Right atrium auricular region (tissue), 2 donors: ENCODE measurements at regions not wholly inside any gene's neighbourhood (a gene's known extent, or its start where the extent isn't known, plus 50 kb on each side); places are given as distances from the start of the nearest gene placed in this dataset.

Experiments used
- DNase-seq: peaks from one replicate; pipeline ENCODE4 v3.0.0-alpha.2; 2019; ENCODE audit warnings: low spot score
- H3K27ac ChIP-seq, 2 donors: fragments of 200-600 bp; sonication (generic); 1 replicate in 1 of 2; 2 replicates in 1 of 2; pipeline ENCODE4 v1.5.1; 2016 to 2019
- H3K27me3 ChIP-seq, 2 donors: fragments of 200-600 bp; sonication (generic); one replicate each; pipeline versions ENCODE4 v1.5.1 to v1.6.0; 2017 to 2019
- H3K36me3 ChIP-seq: fragments of 200-600 bp; sonication (generic); one replicate; pipeline ENCODE4 v1.5.1; 2016
- H3K4me1 ChIP-seq, 2 donors: fragments of 200-600 bp; sonication (generic); one replicate each; pipeline versions ENCODE4 v1.5.1 to v1.6.0; 2017 to 2019
- H3K4me3 ChIP-seq, 2 donors: fragments of 200-600 bp; sonication (generic); 1 replicate in 1 of 2; 2 replicates in 1 of 2; pipeline ENCODE4 v1.5.1; 2017 to 2019; ENCODE audit warnings: mild to moderate bottlenecking in 1 of 2, moderate library complexity in 1 of 2
- H3K9me3 ChIP-seq, 2 donors: fragments of 200-600 bp; sonication (generic); one replicate each; pipeline ENCODE4 v1.5.1; 2019
- TF ChIP-seq, protein P1 (sequence below), 2 donors: fragments of 200-600 bp; sonication (generic); IDR thresholded peaks; one replicate each; pipeline ENCODE4 v1.5.1; 2019; ENCODE audit warnings: antibody characterized with exemption in 2 of 2

DNA sequence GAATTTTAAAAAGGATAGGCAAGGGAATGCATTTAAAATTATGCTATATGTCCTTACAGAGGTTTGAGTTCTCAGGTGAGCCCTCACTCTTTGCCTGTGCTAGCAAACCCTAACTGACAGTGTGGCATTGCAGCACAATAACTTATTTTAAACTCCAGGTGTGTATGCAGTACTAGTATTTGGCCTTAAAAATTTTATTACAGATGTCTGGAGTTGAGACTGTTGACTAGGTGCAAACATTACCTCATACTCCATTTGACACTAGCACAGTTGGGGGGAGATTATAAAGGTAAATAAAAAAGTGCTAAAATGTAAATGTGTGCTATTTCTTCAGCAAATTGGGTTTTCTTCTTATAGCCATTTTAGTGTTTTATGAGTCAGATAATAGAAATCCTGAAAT is 407.7 kb downstream of the SH3GL2 start:
- TF ChIP-seq, protein P1, sequence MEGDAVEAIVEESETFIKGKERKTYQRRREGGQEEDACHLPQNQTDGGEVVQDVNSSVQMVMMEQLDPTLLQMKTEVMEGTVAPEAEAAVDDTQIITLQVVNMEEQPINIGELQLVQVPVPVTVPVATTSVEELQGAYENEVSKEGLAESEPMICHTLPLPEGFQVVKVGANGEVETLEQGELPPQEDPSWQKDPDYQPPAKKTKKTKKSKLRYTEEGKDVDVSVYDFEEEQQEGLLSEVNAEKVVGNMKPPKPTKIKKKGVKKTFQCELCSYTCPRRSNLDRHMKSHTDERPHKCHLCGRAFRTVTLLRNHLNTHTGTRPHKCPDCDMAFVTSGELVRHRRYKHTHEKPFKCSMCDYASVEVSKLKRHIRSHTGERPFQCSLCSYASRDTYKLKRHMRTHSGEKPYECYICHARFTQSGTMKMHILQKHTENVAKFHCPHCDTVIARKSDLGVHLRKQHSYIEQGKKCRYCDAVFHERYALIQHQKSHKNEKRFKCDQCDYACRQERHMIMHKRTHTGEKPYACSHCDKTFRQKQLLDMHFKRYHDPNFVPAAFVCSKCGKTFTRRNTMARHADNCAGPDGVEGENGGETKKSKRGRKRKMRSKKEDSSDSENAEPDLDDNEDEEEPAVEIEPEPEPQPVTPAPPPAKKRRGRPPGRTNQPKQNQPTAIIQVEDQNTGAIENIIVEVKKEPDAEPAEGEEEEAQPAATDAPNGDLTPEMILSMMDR (IDR thresholded peaks at IDR 0.05): no peak
- Histone ChIP-seq H3K9me3 (no peaks in the 10 kb centered on the region), H3K36me3 (no peaks in the 10 kb centered on the region), H3K4me1 (no peaks in the 10 kb centered on the region), H3K27ac (no peak overlapping the region), H3K27me3 (no peaks in the 10 kb centered on the region), H3K4me3 (no peak overlapping the region)
- no peak for DNase-seq

DNA sequence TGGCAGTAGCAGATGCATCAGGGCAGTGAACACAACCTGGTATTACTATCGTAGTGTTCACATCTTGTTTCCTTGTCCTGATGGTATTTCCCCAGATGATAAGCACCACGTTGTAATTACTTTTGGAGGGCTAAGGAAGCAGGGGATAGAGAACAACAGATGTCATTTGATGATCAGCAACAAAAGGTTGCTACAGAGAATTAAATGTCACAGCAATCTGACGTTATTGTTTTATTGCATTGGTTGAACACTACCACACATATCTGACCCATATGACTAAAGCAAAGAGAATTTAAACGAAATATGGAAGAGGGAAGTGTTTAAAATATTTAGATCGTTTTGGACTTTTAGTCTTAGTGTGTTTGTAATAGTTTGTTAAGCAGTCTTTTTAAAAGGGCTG is 408.3 kb downstream of the SH3GL2 start:
- H3K4me1 ChIP-seq: no peaks in the 10 kb centered on the region
- no peak for DNase-seq
- TF ChIP-seq, protein P1 (IDR thresholded peaks at IDR 0.05): no peak
- no peaks in the 10 kb centered on the region for H3K36me3 ChIP-seq
- no peaks in the 10 kb centered on the region for H3K9me3 ChIP-seq
- no peak overlapping the region for H3K27ac ChIP-seq
- H3K27me3 ChIP-seq: no peaks in the 10 kb centered on the region
- H3K4me3 ChIP-seq: no peak overlapping the region

DNA sequence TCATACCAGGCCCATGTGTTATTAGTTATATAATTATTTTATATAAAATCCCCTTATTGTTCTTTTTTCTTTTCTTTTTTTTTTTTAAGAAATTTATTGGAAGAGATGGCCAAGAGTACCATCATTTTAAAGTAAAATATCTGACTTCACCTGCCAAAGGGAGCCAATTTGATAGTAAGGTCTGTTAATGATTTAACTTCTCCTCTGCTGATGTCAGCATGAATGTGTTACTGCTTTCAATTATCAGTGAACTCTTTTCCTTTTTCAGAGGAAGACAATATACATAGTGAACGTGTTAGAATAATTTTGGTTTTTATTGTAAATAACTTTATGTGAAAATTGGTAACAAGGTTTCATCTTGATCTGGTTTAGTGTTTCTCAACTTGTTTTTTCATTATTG is 409.6 kb downstream of the SH3GL2 start:
- Histone ChIP-seq H3K9me3 (no peaks in the 10 kb centered on the region), H3K27ac (no peak overlapping the region), H3K36me3 (no peaks in the 10 kb centered on the region), H3K27me3 (no peaks in the 10 kb centered on the region), H3K4me3 (no peak overlapping the region), H3K4me1 (no peaks in the 10 kb centered on the region)
- TF ChIP-seq, protein P1 (IDR thresholded peaks at IDR 0.05): no peak
- DNase-seq: no peak

DNA sequence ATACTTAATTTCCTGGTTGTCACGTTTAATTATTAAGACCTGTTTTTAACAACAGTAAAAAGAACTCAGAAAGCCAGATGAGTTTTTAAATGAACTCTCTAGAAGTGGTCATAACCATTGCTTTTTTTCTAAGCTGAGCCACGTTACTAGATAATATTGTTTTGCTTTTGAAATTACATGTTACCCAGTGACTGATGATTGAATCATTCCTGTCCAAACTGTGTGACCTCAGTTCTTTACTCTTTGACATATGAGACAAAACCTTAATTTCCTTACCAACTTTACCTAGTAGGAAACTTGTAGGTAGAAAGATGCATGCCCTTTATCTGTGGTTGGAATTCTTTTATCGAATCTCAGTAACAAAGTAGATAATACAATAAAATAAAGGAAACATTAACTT is 411.7 kb downstream of the SH3GL2 start:
- no peaks in the 10 kb centered on the region for H3K36me3 ChIP-seq
- TF ChIP-seq, protein P1 (IDR thresholded peaks at IDR 0.05): no peak
- no peak overlapping the region for H3K4me3 ChIP-seq
- H3K9me3 ChIP-seq: no peaks in the 10 kb centered on the region
- no peaks in the 10 kb centered on the region for H3K4me1 ChIP-seq
- H3K27me3 ChIP-seq: no peaks in the 10 kb centered on the region
- no peak overlapping the region for H3K27ac ChIP-seq
- no peak for DNase-seq

DNA sequence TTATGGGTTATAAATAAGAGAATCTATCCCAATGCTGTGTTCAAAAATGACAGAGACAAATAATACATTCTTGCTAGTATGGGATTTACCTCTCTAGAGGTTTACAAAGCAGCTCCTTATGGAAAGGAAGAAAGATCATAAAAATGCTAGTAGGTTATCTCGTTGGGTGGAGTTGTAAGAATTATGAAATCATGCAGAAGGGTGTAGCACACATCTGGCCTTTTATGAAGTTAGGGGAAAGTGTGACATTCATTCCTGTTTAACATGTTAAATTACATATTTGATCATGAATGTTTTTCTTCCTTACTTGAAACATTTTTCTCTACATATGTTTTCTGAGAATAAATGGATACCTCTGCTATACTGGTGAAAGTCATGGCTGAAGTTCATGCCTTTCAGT is 414.2 kb downstream of the SH3GL2 start:
- TF ChIP-seq, protein P1 (IDR thresholded peaks at IDR 0.05): no peak
- Histone ChIP-seq H3K4me1 (no peaks in the 10 kb centered on the region), H3K36me3 (no peaks in the 10 kb centered on the region), H3K27ac (no peak overlapping the region), H3K9me3 (no peaks in the 10 kb centered on the region), H3K27me3 (no peaks in the 10 kb centered on the region), H3K4me3 (no peak overlapping the region)
- DNase-seq: no peak

DNA sequence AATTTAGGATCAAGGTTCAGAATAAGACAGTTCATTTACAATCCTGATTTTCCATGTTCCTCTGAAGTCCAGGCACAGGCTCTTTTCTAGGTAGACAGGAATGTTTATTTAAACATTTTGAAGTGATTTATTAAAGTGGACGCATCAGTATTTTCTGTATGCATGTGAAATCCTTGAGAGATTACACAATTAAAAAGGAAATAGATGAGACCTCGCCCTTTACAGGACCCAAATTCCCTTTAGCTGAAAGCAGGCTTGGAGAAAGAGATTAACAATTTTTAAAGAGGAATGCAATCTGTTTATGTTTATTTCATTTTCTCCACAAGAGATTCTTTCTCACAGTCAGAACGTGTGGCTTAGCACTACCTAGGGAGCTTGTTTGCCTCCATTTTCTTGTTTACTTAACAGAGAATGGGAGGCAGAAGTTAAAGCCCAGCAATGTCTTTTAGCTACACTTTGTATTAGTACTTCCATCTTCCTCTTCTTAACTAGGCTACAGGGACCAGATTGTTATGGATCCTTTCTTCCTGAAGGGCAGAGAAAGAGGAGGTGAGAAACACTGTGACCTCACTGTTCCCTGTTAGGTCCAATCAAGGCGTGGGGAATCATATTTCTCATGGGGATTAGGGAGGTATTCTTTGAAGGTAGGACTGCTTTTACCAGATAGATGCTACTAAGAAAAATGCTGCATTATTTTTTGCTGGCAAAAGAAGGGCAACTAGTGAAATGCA is 416.0 kb downstream of the SH3GL2 start:
- Histone ChIP-seq H3K27ac (no peak overlapping the region), H3K9me3 (no peaks in the 10 kb centered on the region), H3K4me3 (no peak overlapping the region), H3K36me3 (no peaks in the 10 kb centered on the region), H3K27me3 (no peaks in the 10 kb centered on the region), H3K4me1 (no peaks in the 10 kb centered on the region)
- no peak for DNase-seq
- TF ChIP-seq, protein P1 (IDR thresholded peaks at IDR 0.05): no peak
